Stomach (tissue), 8 donors: ENCODE measurements at regions not wholly inside any gene's neighbourhood (a gene's known extent, or its start where the extent isn't known, plus 50 kb on each side); places are given as distances from the start of the nearest gene placed in this dataset.
A peak's percentile ranks its signal among the peaks of the same experiment; 100 is the strongest.

ENCODE experiments used
- DNase-seq, 2 donors: peaks; one replicate each; pipeline versions ENCODE4 v3.0.0 to v3.0.0-alpha.2; 2013 to 2019
- H3K27ac ChIP-seq, 5 donors: fragments of 200-600 bp in 4 of 5; sonication (generic) in 4 of 5; one replicate each; pipeline ENCODE4 v1.5.1; 2013 to 2019; ENCODE audit warnings: mild to moderate bottlenecking in 1 of 5, moderate library complexity in 1 of 5
- H3K27me3 ChIP-seq, 3 donors: fragments of 200-600 bp; sonication (generic); one replicate each; pipeline ENCODE4 v1.5.1; 2017 to 2019; ENCODE audit warnings: mixed run types in 1 of 3
- H3K36me3 ChIP-seq, 4 donors: fragments of 200-600 bp; sonication (generic); 1 replicate in 3 of 4; 2 replicates in 1 of 4; pipeline ENCODE4 v1.5.1; 2016 to 2019
- H3K4me1 ChIP-seq, 4 donors: fragments of 200-600 bp; sonication (generic); one replicate each; pipeline ENCODE4 v1.5.1; 2016 to 2019
- H3K4me3 ChIP-seq, 4 donors: fragments of 200-600 bp; sonication (generic) in 3 of 4; one replicate each; pipeline ENCODE4 v1.5.1; 2016 to 2019; ENCODE audit warnings: mild to moderate bottlenecking in 1 of 4
- H3K9me3 ChIP-seq, 4 donors: fragments of 200-600 bp; sonication (generic); one replicate each; pipeline ENCODE4 v1.5.1; 2016 to 2019
- CTCF ChIP-seq, 7 experiments: fragments of 450-650 bp in 4 of 7; fragments of 200-600 bp in 3 of 7; sonication (generic) in 3 of 7; IDR thresholded peaks; one replicate each; pipeline ENCODE4 v1.5.1; 2016 to 2019; ENCODE audit warnings: antibody characterized with exemption in 7 of 7, control low read depth in 2 of 7, mild to moderate bottlenecking in 1 of 7
- EP300 ChIP-seq: sonication (generic); formaldehyde crosslinking; IDR thresholded peaks from one replicate; pipeline ENCODE4 v1.6.1; 2017; ENCODE audit warnings: antibody characterized with exemption
- POLR2A ChIP-seq, 4 donors: fragments of 450-650 bp; IDR thresholded peaks; one replicate each; pipeline ENCODE4 v1.6.1; 2016; ENCODE audit warnings: antibody characterized with exemption in 4 of 4, control low read depth in 2 of 4, mild to moderate bottlenecking in 1 of 4, moderate library complexity in 1 of 4
- POLR2AphosphoS5 ChIP-seq, 3 donors: sonication (generic); formaldehyde crosslinking; IDR thresholded peaks; one replicate each; pipeline ENCODE4 v1.6.1; 2016; ENCODE audit warnings: antibody characterized with exemption in 3 of 3
- WGBS, 5 donors: extraction: QIAGEN DNeasy Blood & Tissue Kit in 3 of 5; methylation state at CpG; one replicate each; pipeline versions ENCODE4 v1.1.5 to v1.1.7; 2013 to 2018; 5-methylcytosine and 5-hydroxymethylcytosine counted together
- intact Hi-C: fragments of 100-400 bp; cut with DNase I; formaldehyde crosslinking; loops from one replicate; pipeline ENCODE4 v1.15.1; 2023; ENCODE audit warnings: low total_unique reads
- donor health status: healthy with polysubstance abuse.
- donor health status: Bipolar disorder and iron deficiency.
- donor health status: healthy.

- H3K27me3 ChIP-seq = no peaks in the 10 kb centered on the region
- intact Hi-C loops = no loop called here
- H3K4me3 ChIP-seq = no peak overlapping the region
- H3K4me1 ChIP-seq = peaks cover 14 to 25% (median 19%) of the 10 kb centered on the region in 4 donors
- H3K27ac ChIP-seq = peak overlapping the region in 2 of 5 donors; percentile 17 to 76
- no peak for DNase-seq
- H3K36me3 ChIP-seq = no peaks in the 10 kb centered on the region
- H3K9me3 ChIP-seq = peaks cover 0 to 16% (median 11%) of the 10 kb centered on the region in 4 donors
- TF ChIP-seq EP300 (no peak), POLR2AphosphoS5 (IDR thresholded peaks at IDR 0.05) (peak in 2 of 3 donors; percentile 18 to 64), CTCF (IDR thresholded peaks at IDR 0.05) (no peak)
- WGBS, 5 donors = 69 to 83% (median 81%) methylated on average over 3 of the region's 3 CpGs
Observed at GRCh38 chr10:31623466-31623865, 304.4 kb downstream of the ZEB1 start.

GRCh38 chr10:31622978-31623377 lies 304.0 kb downstream of the ZEB1 start:
- Histone ChIP-seq H3K4me1 (peaks cover 14 to 30% (median 21%) of the 10 kb centered on the region in 4 donors), H3K36me3 (no peaks in the 10 kb centered on the region), H3K27ac (peak overlapping the region in 2 of 5 donors; percentile 17 to 76), H3K9me3 (peaks cover 0 to 16% (median 11%) of the 10 kb centered on the region in 4 donors), H3K4me3 (no peak overlapping the region), H3K27me3 (no peaks in the 10 kb centered on the region)
- 62 to 79% (median 68%) methylated on average over 6 of the region's 6 CpGs for WGBS, 5 donors
- intact Hi-C loops = no loop called here
- TF ChIP-seq CTCF (IDR thresholded peaks at IDR 0.05) (peak in 1 of 7 experiments; percentile 9), POLR2AphosphoS5 (IDR thresholded peaks at IDR 0.05) (no peak)
- no peak for DNase-seq

- intact Hi-C loops = no loop called here
- H3K9me3 ChIP-seq = peaks cover 0 to 10% (median 7%) of the 10 kb centered on the region in 4 donors
- TF ChIP-seq CTCF (IDR thresholded peaks at IDR 0.05) (no peak), EP300 (no peak), POLR2AphosphoS5 (IDR thresholded peaks at IDR 0.05) (no peak), POLR2A (IDR thresholded peaks at IDR 0.05) (no peak)
- H3K27ac ChIP-seq = peak overlapping the region in 1 of 5 donors; percentile 76
- H3K4me1 ChIP-seq = peaks cover 14 to 33% (median 22%) of the 10 kb centered on the region in 4 donors
- no peaks in the 10 kb centered on the region for H3K27me3 ChIP-seq
- DNase-seq = no peak
- H3K4me3 ChIP-seq = no peak overlapping the region
- 95 to 100% (median 100%) methylated on average over 1 of the region's 1 CpG for WGBS, 5 donors
- H3K36me3 ChIP-seq = no peaks in the 10 kb centered on the region
Observed at GRCh38 chr10:31621733-31622132, 302.7 kb downstream of the ZEB1 start.

- H3K4me3 ChIP-seq = no peak overlapping the region
- intact Hi-C loops = no loop called here
- H3K4me1 ChIP-seq = peaks cover 14 to 33% (median 22%) of the 10 kb centered on the region in 4 donors
- H3K27me3 ChIP-seq = no peaks in the 10 kb centered on the region
- peaks cover 0 to 5% (median 0%) of the 10 kb centered on the region in 4 donors for H3K9me3 ChIP-seq
- peak in 1 of 2 donors; percentile 65 for DNase-seq
- peak overlapping the region; percentile 20 to 76 (median 57) for H3K27ac ChIP-seq
- WGBS, 5 donors = 55 to 68% (median 58%) methylated on average over 14 of the region's 14 CpGs
- no peaks in the 10 kb centered on the region for H3K36me3 ChIP-seq
- TF ChIP-seq POLR2AphosphoS5 (IDR thresholded peaks at IDR 0.05) = no peak
- TF ChIP-seq CTCF (IDR thresholded peaks at IDR 0.05) = peak in 1 of 7 experiments; percentile 11
Observed at GRCh38 chr10:31620226-31621151, 301.5 kb downstream of the ZEB1 start.
